H1 (cell line): ENCODE measurements at regions not wholly inside any gene's neighbourhood (a gene's known extent, or its start where the extent isn't known, plus 50 kb on each side); places are given as distances from the start of the nearest gene placed in this dataset.

Source experiments
- CTCF ChIA-PET: fragments of 300-600 bp; sonication (Branson Sonifier 250); formaldehyde crosslinking; loops from one replicate; lab custom pipeline; 2021; ENCODE audit not compliant: partially characterized antibody; lab: Charles Lee
- POLR2A ChIA-PET: fragments of 300-600 bp; sonication (Branson Sonifier 250); formaldehyde crosslinking; loops from one replicate; lab custom pipeline; 2021; ENCODE audit warnings: inconsistent platforms; ENCODE audit not compliant: partially characterized antibody; lab: Charles Lee
- DNase-seq, 2 experiments: peaks; one replicate each; pipeline versions ENCODE4 v3.0.0 to v3.0.0-alpha.2; 2010 to 2022; ENCODE audit warnings: low spot score in 2 of 2, low read depth in 1 of 2, mixed read lengths in 1 of 2
- FAIRE-seq: peaks from 2 replicates; lab custom pipeline; 2011; peaks lifted over from hg19 to GRCh38; lab: Jason Lieb, UNC
- H2AFZ ChIP-seq: 2 replicates; pipeline ENCODE4 v1.8.1; 2012; ENCODE audit warnings: low read length, inconsistent platforms
- H2AK5ac ChIP-seq: 2 replicates; pipeline ENCODE4 v1.6.1; 2013; ENCODE audit warnings: low read depth, low read length
- H2BK120ac ChIP-seq: replicated peaks from 2 replicates; pipeline ENCODE3; 2013; ENCODE audit warnings: low read depth, low read length, inconsistent platforms
- H2BK12ac ChIP-seq: 2 replicates; pipeline ENCODE4 v1.6.1; 2013; ENCODE audit warnings: low read depth, low read length
- H2BK15ac ChIP-seq: 2 replicates; pipeline ENCODE4 v1.6.1; 2013; ENCODE audit warnings: low read length
- H2BK20ac ChIP-seq: 2 replicates; pipeline ENCODE4 v1.6.1; 2013; ENCODE audit warnings: low read length
- H2BK5ac ChIP-seq: 2 replicates; pipeline ENCODE4 v1.6.1; 2013; ENCODE audit warnings: low read depth, low read length
- H3K14ac ChIP-seq: 2 replicates; pipeline ENCODE4 v1.6.1; 2013; ENCODE audit warnings: inconsistent platforms; ENCODE audit not compliant: insufficient read length
- H3K18ac ChIP-seq: 2 replicates; pipeline ENCODE4 v1.6.1; 2013; ENCODE audit warnings: low read length; ENCODE audit errors: extremely low read depth
- H3K23ac ChIP-seq: 2 replicates; pipeline ENCODE4 v1.6.1; 2013; ENCODE audit warnings: inconsistent platforms; ENCODE audit not compliant: insufficient read length
- H3K23me2 ChIP-seq: 2 replicates; pipeline ENCODE4 v1.6.1; 2013; ENCODE audit warnings: low read depth, low read length
- H3K27ac ChIP-seq: 2 replicates; pipeline ENCODE4 v1.6.1; 2011; ENCODE audit warnings: low read depth, low read length, inconsistent platforms
- H3K27me3 ChIP-seq, 4 experiments: replicated peaks in 1 of 4; 1 replicate in 1 of 4; 2 replicates in 3 of 4; pipeline versions ENCODE4 v1.6.1 to v1.8.1; 2011 to 2013; ENCODE audit warnings: low read length in 3 of 4, mild to moderate bottlenecking in 3 of 4, inconsistent platforms in 2 of 4, mixed read lengths in 2 of 4, moderate library complexity in 1 of 4; ENCODE audit not compliant: control insufficient read depth in 3 of 4, insufficient read depth in 3 of 4; ENCODE audit errors: extremely low read depth in 1 of 4
- H3K36me3 ChIP-seq, 4 experiments: 2 replicates each; pipeline versions ENCODE4 v1.6.1 to v1.8.1; 2011 to 2013; ENCODE audit warnings: mild to moderate bottlenecking in 4 of 4, low read length in 3 of 4, moderate library complexity in 2 of 4, control low read depth in 1 of 4, inconsistent platforms in 1 of 4; ENCODE audit not compliant: insufficient read depth in 4 of 4, control insufficient read depth in 2 of 4
- H3K4ac ChIP-seq: replicated peaks from 2 replicates; pipeline ENCODE3; 2013; ENCODE audit warnings: low read length, low read depth, mixed read lengths, inconsistent platforms; ENCODE audit not compliant: insufficient read length
- H3K4me1 ChIP-seq, 4 experiments: replicated peaks in 1 of 4; 1 replicate in 1 of 4; 2 replicates in 3 of 4; pipeline versions ENCODE4 v1.6.1 to v1.8.1; 2011 to 2013; ENCODE audit warnings: low read length in 3 of 4, inconsistent platforms in 2 of 4, mixed read lengths in 1 of 4; ENCODE audit not compliant: insufficient read depth in 4 of 4, control insufficient read depth in 3 of 4
- H3K4me2 ChIP-seq, 2 experiments: 2 replicates each; pipeline versions ENCODE4 v1.6.1 to v1.8.1; 2011 to 2013; ENCODE audit warnings: low read depth in 2 of 2, low read length in 2 of 2, control low read depth in 1 of 2, inconsistent platforms in 1 of 2, mild to moderate bottlenecking in 1 of 2; ENCODE audit not compliant: insufficient read depth in 1 of 2
- H3K4me3 ChIP-seq, 4 experiments: fragments of 200-600, 300-600 bp in 1 of 4; sonication (generic), shearing (Covaris generic), sonication (Bioruptor Twin) in 1 of 4; 2 replicates each; pipeline versions ENCODE4 v1.5.1 to v1.8.1; 2011 to 2016; ENCODE audit warnings: low read length in 4 of 4, low read depth in 3 of 4, control low read depth in 2 of 4, inconsistent platforms in 2 of 4, mild to moderate bottlenecking in 2 of 4, mixed read lengths in 1 of 4, moderate library complexity in 1 of 4; ENCODE audit not compliant: insufficient read depth in 2 of 4; ENCODE audit errors: extremely low read depth in 1 of 4
- H3K56ac ChIP-seq: replicated peaks from 2 replicates; pipeline ENCODE3; 2013; ENCODE audit warnings: low read depth, mild to moderate bottlenecking, mixed read lengths, low read length, inconsistent platforms; ENCODE audit not compliant: insufficient read length
- H3K79me1 ChIP-seq: 2 replicates; pipeline ENCODE4 v1.6.1; 2013; ENCODE audit warnings: low read depth, low read length, control low read depth
- H3K79me2 ChIP-seq, 2 experiments: 2 replicates each; pipeline versions ENCODE4 v1.6.1 to v1.8.1; 2012 to 2013; ENCODE audit warnings: low read length in 2 of 2, mild to moderate bottlenecking in 2 of 2, inconsistent platforms in 1 of 2; ENCODE audit not compliant: insufficient read depth in 2 of 2, control insufficient read depth in 1 of 2
- H3K9ac ChIP-seq, 4 experiments: replicated peaks in 1 of 4; 1 replicate in 1 of 4; 2 replicates in 3 of 4; pipeline versions ENCODE4 v1.6.1 to v1.8.1; 2011 to 2013; ENCODE audit warnings: low read depth in 3 of 4, low read length in 3 of 4, control low read depth in 2 of 4, mild to moderate bottlenecking in 2 of 4, moderate library complexity in 2 of 4, inconsistent platforms in 1 of 4; ENCODE audit errors: extremely low read depth in 1 of 4
- H3K9me3 ChIP-seq, 2 experiments: 2 replicates each; pipeline versions ENCODE4 v1.6.1 to v1.8.1; 2012 to 2013; ENCODE audit warnings: mild to moderate bottlenecking in 2 of 2, moderate library complexity in 2 of 2, control low read depth in 1 of 2, inconsistent platforms in 1 of 2, low read depth in 1 of 2, low read length in 1 of 2, mixed read lengths in 1 of 2; ENCODE audit not compliant: insufficient read depth in 2 of 2
- H4K20me1 ChIP-seq, 2 experiments: replicated peaks in 1 of 2; 2 replicates each; pipeline versions ENCODE3 to v1.8.1; 2011 to 2013; ENCODE audit warnings: inconsistent platforms in 2 of 2, low read length in 2 of 2, mild to moderate bottlenecking in 1 of 2; ENCODE audit not compliant: insufficient read depth in 2 of 2, control insufficient read depth in 1 of 2
- H4K5ac ChIP-seq: 2 replicates; pipeline ENCODE4 v1.6.1; 2013; ENCODE audit warnings: low read length, low read depth, mixed read lengths, inconsistent platforms; ENCODE audit not compliant: insufficient read length
- H4K8ac ChIP-seq: 2 replicates; pipeline ENCODE4 v1.8.0; 2013; ENCODE audit warnings: mild to moderate bottlenecking, moderate library complexity, low read length, inconsistent platforms; ENCODE audit not compliant: insufficient read depth; ENCODE audit errors: extremely low read depth
- H4K91ac ChIP-seq: replicated peaks from 2 replicates; pipeline ENCODE3; 2013; ENCODE audit warnings: low read length, mixed read lengths, inconsistent platforms; ENCODE audit not compliant: insufficient read length
- CHD2 ChIP-seq: IDR thresholded peaks from 2 replicates; pipeline ENCODE4 v1.6.1; 2012; ENCODE audit warnings: low read length, improper control_type of control experiment
- CTBP2 ChIP-seq: IDR thresholded peaks from 2 replicates; pipeline ENCODE4 v1.7.0; 2011; ENCODE audit warnings: borderline replicate concordance, mild to moderate bottlenecking, moderate library complexity, mixed read lengths, low read length; ENCODE audit not compliant: insufficient read depth, insufficient read length
- EZH2 ChIP-seq: fragments of 200-600 bp; sonication (generic); IDR thresholded peaks from 2 replicates; pipeline ENCODE4 v1.7.1; 2012; ENCODE audit warnings: low read depth, mild to moderate bottlenecking, moderate library complexity, low read length, inconsistent platforms; ENCODE audit not compliant: severe bottlenecking
- JUND ChIP-seq: IDR thresholded peaks from 2 replicates; pipeline ENCODE4 v1.6.1; 2011; ENCODE audit warnings: mild to moderate bottlenecking, improper control_type of control experiment, low read length
- NANOG ChIP-seq: IDR thresholded peaks from 2 replicates; pipeline ENCODE4 v1.6.1; 2011; ENCODE audit warnings: low read length, low read depth, mild to moderate bottlenecking, inconsistent platforms; ENCODE audit not compliant: insufficient read depth, poor library complexity, severe bottlenecking
- SAP30 ChIP-seq: fragments of 300-600 bp; sonication (generic); IDR thresholded peaks from 2 replicates; pipeline ENCODE4 v1.7.1; 2012; ENCODE audit warnings: low read length, moderate library complexity, mild to moderate bottlenecking, inconsistent platforms; ENCODE audit not compliant: insufficient read depth, insufficient replicate concordance
- SRF ChIP-seq: IDR thresholded peaks from 2 replicates; pipeline ENCODE4 v1.6.1; 2011; ENCODE audit warnings: mild to moderate bottlenecking, low read depth, low read length, moderate library complexity
- TCF12 ChIP-seq: IDR thresholded peaks from 2 replicates; pipeline ENCODE4 v1.6.1; 2011; ENCODE audit warnings: low read depth, mild to moderate bottlenecking, low read length
- TEAD4 ChIP-seq: IDR thresholded peaks from 2 replicates; pipeline ENCODE4 v1.6.1; 2012; ENCODE audit warnings: low read depth, low read length, inconsistent platforms, mixed read lengths
- WGBS, 2 experiments: shearing (Covaris generic) in 1 of 2; methylation state at CpG; one replicate each; pipeline versions ENCODE4 v1.1.6 to v1.1.7; 2013 to 2015; ENCODE audit warnings: low lambda C conversion rate in 2 of 2, mixed read lengths in 2 of 2, inconsistent platforms in 1 of 2, low coverage in 1 of 2, missing lambda C conversion rate in 1 of 2; ENCODE audit not compliant: insufficient replicate concordance in 2 of 2, insufficient coverage in 1 of 2, insufficient read length in 1 of 2; ENCODE audit errors: extremely low coverage in 1 of 2, missing lambda C conversion rate in 1 of 2; 5-methylcytosine and 5-hydroxymethylcytosine counted together
- TF ChIP-seq, protein P1 (sequence below): IDR thresholded peaks from 2 replicates; pipeline ENCODE4 v1.6.1; 2012; ENCODE audit warnings: inconsistent platforms

DNA sequence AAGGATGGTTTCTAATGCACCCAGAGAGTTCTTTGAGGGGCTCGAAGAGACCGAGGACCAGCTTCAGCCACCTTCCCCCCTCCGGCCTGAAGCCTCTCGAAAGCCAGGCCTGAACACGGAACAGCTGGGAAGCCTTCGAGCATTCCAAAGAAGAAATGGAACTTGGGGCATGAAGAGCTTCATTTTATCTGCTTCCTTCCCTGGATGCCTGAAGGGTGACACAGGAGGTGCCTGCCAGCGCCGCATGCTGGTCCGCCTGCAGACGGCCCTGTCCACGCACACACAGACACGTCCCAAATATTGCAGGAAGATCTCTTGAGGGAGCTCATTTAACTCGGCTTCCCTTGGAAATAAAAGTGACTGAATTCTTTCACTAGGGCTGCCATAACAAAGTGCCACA is 73.7 kb downstream of the TOMM20 start:
- H3K9me3 ChIP-seq: no peaks in the 10 kb centered on the region
- ChIA-PET CTCF (interaction anchor here (1.3 kb wide), 1 partner anchor 458 kb away, joined by 3 read pairs; no protein-coding TSS in a partner anchor), POLR2A (no interaction called here)
- no peak overlapping the region for H2AK5ac ChIP-seq
- H2BK120ac ChIP-seq: no peak overlapping the region
- no peaks in the 10 kb centered on the region for H3K23me2 ChIP-seq
- H3K27me3 ChIP-seq: no peaks in the 10 kb centered on the region; a peak in 1 of 7 replicates
- no peak overlapping the region for H4K91ac ChIP-seq
- H4K5ac ChIP-seq: no peak overlapping the region
- no peaks in the 10 kb centered on the region for H3K79me2 ChIP-seq
- FAIRE-seq (no peak), DNase-seq (no peak)
- H2BK15ac ChIP-seq: no peak overlapping the region
- no peak overlapping the region for H2BK5ac ChIP-seq
- H3K9ac ChIP-seq: no peak overlapping the region
- peaks cover 0 to 4% (median under 1%) of the 10 kb centered on the region in 4 experiments; a peak in 2 of 7 replicates for H3K4me1 ChIP-seq
- H2BK20ac ChIP-seq: no peak overlapping the region
- H3K18ac ChIP-seq: no peak overlapping the region
- 92% methylated on average over 12 of the region's 13 CpGs; no CpG with 5 or more reads in 1 of the 2 experiments for WGBS, 2 experiments
- no peaks in the 10 kb centered on the region for H3K36me3 ChIP-seq
- H3K14ac ChIP-seq: no peak overlapping the region
- H3K79me1 ChIP-seq: no peaks in the 10 kb centered on the region
- no peak overlapping the region for H4K8ac ChIP-seq
- H3K4me3 ChIP-seq: no peak overlapping the region
- no peak overlapping the region for H3K56ac ChIP-seq
- H2AFZ ChIP-seq: no peak overlapping the region
- H3K4ac ChIP-seq: no peak overlapping the region
- H3K4me2 ChIP-seq: no peak overlapping the region
- H3K27ac ChIP-seq: no peak overlapping the region
- H4K20me1 ChIP-seq: no peaks in the 10 kb centered on the region
- H2BK12ac ChIP-seq: no peak overlapping the region
- H3K23ac ChIP-seq: no peak overlapping the region
- TF ChIP-seq NANOG: no peak
- no peak for TF ChIP-seq JUND
- TF ChIP-seq, protein P1, sequence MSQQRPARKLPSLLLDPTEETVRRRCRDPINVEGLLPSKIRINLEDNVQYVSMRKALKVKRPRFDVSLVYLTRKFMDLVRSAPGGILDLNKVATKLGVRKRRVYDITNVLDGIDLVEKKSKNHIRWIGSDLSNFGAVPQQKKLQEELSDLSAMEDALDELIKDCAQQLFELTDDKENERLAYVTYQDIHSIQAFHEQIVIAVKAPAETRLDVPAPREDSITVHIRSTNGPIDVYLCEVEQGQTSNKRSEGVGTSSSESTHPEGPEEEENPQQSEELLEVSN: no peak
- no peak for TF ChIP-seq CTBP2
- no peak for TF ChIP-seq SRF
- TF ChIP-seq EZH2: no peak
- no peak for TF ChIP-seq SAP30
- no peak for TF ChIP-seq CHD2
- no peak for TF ChIP-seq TEAD4
- no peak for TF ChIP-seq TCF12
